ENCODE measurements at regions not wholly inside any gene's neighbourhood (a gene's known extent, or its start where the extent isn't known, plus 50 kb on each side); places are given as distances from the start of the nearest gene placed in this dataset.

GRCh38 chr2:66301767-66302140 is 133.2 kb upstream of the MEIS1 start:
- TF ChIP-seq CTCF (IDR thresholded peaks at IDR 0.05) (no peak), POLR2A (IDR thresholded peaks at IDR 0.05) (no peak)
